ENCODE measurements at regions not wholly inside any gene's neighbourhood (a gene's known extent, or its start where the extent isn't known, plus 50 kb on each side); places are given as distances from the start of the nearest gene placed in this dataset.

DNA sequence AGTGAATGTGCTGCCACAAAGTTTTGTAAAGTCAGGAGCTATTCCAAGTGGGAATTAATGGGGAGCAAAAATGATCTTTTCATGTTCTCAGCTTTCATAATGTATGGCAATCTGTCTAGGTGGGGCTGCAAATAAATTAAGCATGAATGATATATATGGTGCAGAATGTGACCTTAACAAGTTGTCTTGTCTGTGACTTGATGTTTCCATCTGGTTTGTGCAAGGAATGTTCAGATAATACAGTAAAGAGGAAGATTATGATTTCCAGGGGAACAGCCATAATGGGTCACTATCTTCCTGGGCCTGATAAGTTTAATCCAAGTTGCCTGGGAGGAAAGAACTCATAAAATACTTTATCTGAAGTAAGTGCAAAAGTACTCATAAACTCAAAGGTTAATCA is 1815.8 kb upstream of the FLRT2 start:
- TF ChIP-seq, protein P1, sequence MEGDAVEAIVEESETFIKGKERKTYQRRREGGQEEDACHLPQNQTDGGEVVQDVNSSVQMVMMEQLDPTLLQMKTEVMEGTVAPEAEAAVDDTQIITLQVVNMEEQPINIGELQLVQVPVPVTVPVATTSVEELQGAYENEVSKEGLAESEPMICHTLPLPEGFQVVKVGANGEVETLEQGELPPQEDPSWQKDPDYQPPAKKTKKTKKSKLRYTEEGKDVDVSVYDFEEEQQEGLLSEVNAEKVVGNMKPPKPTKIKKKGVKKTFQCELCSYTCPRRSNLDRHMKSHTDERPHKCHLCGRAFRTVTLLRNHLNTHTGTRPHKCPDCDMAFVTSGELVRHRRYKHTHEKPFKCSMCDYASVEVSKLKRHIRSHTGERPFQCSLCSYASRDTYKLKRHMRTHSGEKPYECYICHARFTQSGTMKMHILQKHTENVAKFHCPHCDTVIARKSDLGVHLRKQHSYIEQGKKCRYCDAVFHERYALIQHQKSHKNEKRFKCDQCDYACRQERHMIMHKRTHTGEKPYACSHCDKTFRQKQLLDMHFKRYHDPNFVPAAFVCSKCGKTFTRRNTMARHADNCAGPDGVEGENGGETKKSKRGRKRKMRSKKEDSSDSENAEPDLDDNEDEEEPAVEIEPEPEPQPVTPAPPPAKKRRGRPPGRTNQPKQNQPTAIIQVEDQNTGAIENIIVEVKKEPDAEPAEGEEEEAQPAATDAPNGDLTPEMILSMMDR (IDR thresholded peaks at IDR 0.05): no peak
- TF ChIP-seq POLR2AphosphoS5 (IDR thresholded peaks at IDR 0.05): no peak

Measured in prostate gland (tissue), 2 donors.